ENCODE measurements at regions not wholly inside any gene's neighbourhood (a gene's known extent, or its start where the extent isn't known, plus 50 kb on each side); places are given as distances from the start of the nearest gene placed in this dataset.

GRCh38 chr15:62568004-62568403 is 402.9 kb upstream of the C2CD4B start:
- Histone ChIP-seq H2AFZ (ENCODE audit: low read depth, low read length) (no peak overlapping the region), H3K27ac (ENCODE audit: low read depth, low read length) (no peak overlapping the region), H3K4me3 (ENCODE audit: insufficient read depth, low read depth, low read length) (no peak overlapping the region), H3K79me2 (ENCODE audit: insufficient read depth, low read length) (no peaks in the 10 kb centered on the region), H3K36me3 (ENCODE audit: insufficient read depth, low read length) (no peaks in the 10 kb centered on the region), H3K9me3 (ENCODE audit: insufficient read depth, low read depth, low read length) (no peaks in the 10 kb centered on the region), H3K4me2 (ENCODE audit: low read length) (no peak overlapping the region), H3K9ac (ENCODE audit: low read length) (no peak overlapping the region), H4K20me1 (ENCODE audit: insufficient read depth, low read length) (peaks cover 24% of the 10 kb centered on the region), H3K27me3 (ENCODE audit: insufficient read depth, low read length) (peaks cover 3% of the 10 kb centered on the region), H3K4me1 (ENCODE audit: insufficient read depth, low read length) (peaks cover 7% of the 10 kb centered on the region)
- peaks cover 10% of the 10 kb centered on the region for H3K36me3 Mint-ChIP-seq (ENCODE audit: low read depth, unreplicated experiment)
- H3K4me3 Mint-ChIP-seq (ENCODE audit: unreplicated experiment): no peak overlapping the region
- peaks cover 5% of the 10 kb centered on the region for H3K9me3 Mint-ChIP-seq (ENCODE audit: unreplicated experiment)
- peaks cover 21% of the 10 kb centered on the region for H3K4me1 Mint-ChIP-seq (ENCODE audit: low read depth, unreplicated experiment)
- H3K27me3 Mint-ChIP-seq (ENCODE audit: low read depth, unreplicated experiment): no peaks in the 10 kb centered on the region
- no peak overlapping the region for H3K27ac Mint-ChIP-seq (ENCODE audit: unreplicated experiment)
- DNase-seq (ENCODE audit: low read depth) (no peak), FAIRE-seq (no peak)
- TF ChIP-seq CTCF (IDR thresholded peaks at IDR 0.05; ENCODE audit: insufficient read depth, low read depth, low read length): no peak
- no peak for TF ChIP-seq EZH2 (IDR thresholded peaks at IDR 0.05; ENCODE audit: insufficient read depth, low read length)

- Mint-ChIP-seq H3K27ac (ENCODE audit: unreplicated experiment) (no peak overlapping the region), H3K4me1 (ENCODE audit: low read depth, unreplicated experiment) (peaks cover 21% of the 10 kb centered on the region), H3K9me3 (ENCODE audit: unreplicated experiment) (no peaks in the 10 kb centered on the region), H3K27me3 (ENCODE audit: low read depth, unreplicated experiment) (no peaks in the 10 kb centered on the region), H3K36me3 (ENCODE audit: low read depth, unreplicated experiment) (peaks cover 6% of the 10 kb centered on the region), H3K4me3 (ENCODE audit: unreplicated experiment) (no peak overlapping the region)
- no peaks in the 10 kb centered on the region for H3K36me3 ChIP-seq (ENCODE audit: insufficient read depth, low read length)
- H3K9ac ChIP-seq (ENCODE audit: low read length): no peak overlapping the region
- no peak overlapping the region for H3K4me3 ChIP-seq (ENCODE audit: insufficient read depth, low read depth, low read length)
- FAIRE-seq (no peak), DNase-seq (ENCODE audit: low read depth) (no peak)
- peaks cover 24% of the 10 kb centered on the region for H4K20me1 ChIP-seq (ENCODE audit: insufficient read depth, low read length)
- H3K4me2 ChIP-seq (ENCODE audit: low read length): no peak overlapping the region
- H3K27ac ChIP-seq (ENCODE audit: low read depth, low read length): no peak overlapping the region
- TF ChIP-seq EZH2 (IDR thresholded peaks at IDR 0.05; ENCODE audit: insufficient read depth, low read length): no peak
- TF ChIP-seq CTCF (IDR thresholded peaks at IDR 0.05; ENCODE audit: insufficient read depth, low read depth, low read length): no peak
- no peak overlapping the region for H2AFZ ChIP-seq (ENCODE audit: low read depth, low read length)
- H3K9me3 ChIP-seq (ENCODE audit: insufficient read depth, low read depth, low read length): no peaks in the 10 kb centered on the region
- peaks cover 7% of the 10 kb centered on the region for H3K4me1 ChIP-seq (ENCODE audit: insufficient read depth, low read length)
- H3K79me2 ChIP-seq (ENCODE audit: insufficient read depth, low read length): no peaks in the 10 kb centered on the region
- H3K27me3 ChIP-seq (ENCODE audit: insufficient read depth, low read length): peaks cover 3% of the 10 kb centered on the region
Observed at GRCh38 chr15:62568702-62569101, 403.6 kb upstream of the C2CD4B start.

- Mint-ChIP-seq H3K27me3 (ENCODE audit: low read depth, unreplicated experiment) (peaks cover 4% of the 10 kb centered on the region), H3K4me3 (ENCODE audit: unreplicated experiment) (no peak overlapping the region), H3K9me3 (ENCODE audit: unreplicated experiment) (no peaks in the 10 kb centered on the region), H3K27ac (ENCODE audit: unreplicated experiment) (peak overlapping the region; percentile 67), H3K4me1 (ENCODE audit: low read depth, unreplicated experiment) (peaks cover 21% of the 10 kb centered on the region), H3K36me3 (ENCODE audit: low read depth, unreplicated experiment) (peaks cover 6% of the 10 kb centered on the region)
- DNase-seq (ENCODE audit: low read depth) (peak; percentile 84), FAIRE-seq (peak; percentile 78)
- no peaks in the 10 kb centered on the region for H3K9me3 ChIP-seq (ENCODE audit: insufficient read depth, low read depth, low read length)
- no peak overlapping the region for H3K4me3 ChIP-seq (ENCODE audit: insufficient read depth, low read depth, low read length)
- no peaks in the 10 kb centered on the region for H3K79me2 ChIP-seq (ENCODE audit: insufficient read depth, low read length)
- H4K20me1 ChIP-seq (ENCODE audit: insufficient read depth, low read length): peaks cover 29% of the 10 kb centered on the region
- no peaks in the 10 kb centered on the region for H3K36me3 ChIP-seq (ENCODE audit: insufficient read depth, low read length)
- no peak overlapping the region for H3K27ac ChIP-seq (ENCODE audit: low read depth, low read length)
- TF ChIP-seq EZH2 (IDR thresholded peaks at IDR 0.05; ENCODE audit: insufficient read depth, low read length): no peak
- peak overlapping the region; percentile 5 for H3K4me2 ChIP-seq (ENCODE audit: low read length)
- H3K27me3 ChIP-seq (ENCODE audit: insufficient read depth, low read length): peaks cover 3% of the 10 kb centered on the region
- no peak overlapping the region for H2AFZ ChIP-seq (ENCODE audit: low read depth, low read length)
- H3K9ac ChIP-seq (ENCODE audit: low read length): no peak overlapping the region
- H3K4me1 ChIP-seq (ENCODE audit: insufficient read depth, low read length): peaks cover 7% of the 10 kb centered on the region
Observed at GRCh38 chr15:62569460-62570404, 404.6 kb upstream of the C2CD4B start.
